Subcutaneous abdominal adipose tissue (tissue), 5 donors: ENCODE measurements at regions not wholly inside any gene's neighbourhood (a gene's known extent, or its start where the extent isn't known, plus 50 kb on each side); places are given as distances from the start of the nearest gene placed in this dataset.
"Not testable (repeated sequence)": the region's sequence is repeated elsewhere in the genome, so short reads cannot be mapped to it uniquely, and the experiment has no call there.

Experiments used
- H3K27ac ChIP-seq: one replicate; pipeline ENCODE4 v1.7.0; 2013; ENCODE audit warnings: low read depth, mild to moderate bottlenecking, inconsistent platforms, low read length, moderate library complexity
- H3K27me3 ChIP-seq, 5 donors: one replicate each; pipeline ENCODE4 v1.7.0; 2013; ENCODE audit warnings: low read length in 5 of 5, inconsistent platforms in 1 of 5; ENCODE audit not compliant: control insufficient read depth in 5 of 5, insufficient read depth in 4 of 5
- H3K36me3 ChIP-seq, 5 donors: one replicate each; pipeline ENCODE4 v1.7.0; 2013; ENCODE audit warnings: low read length in 5 of 5; ENCODE audit not compliant: control insufficient read depth in 5 of 5, insufficient read depth in 5 of 5
- H3K4me1 ChIP-seq, 5 donors: one replicate each; pipeline ENCODE4 v1.7.0; 2013; ENCODE audit warnings: low read length in 5 of 5, mild to moderate bottlenecking in 3 of 5, moderate library complexity in 1 of 5; ENCODE audit not compliant: control insufficient read depth in 5 of 5, insufficient read depth in 5 of 5
- H3K4me3 ChIP-seq, 5 donors: one replicate each; pipeline ENCODE4 v1.7.0; 2013; ENCODE audit warnings: low read length in 5 of 5, low read depth in 1 of 5
- H3K9ac ChIP-seq, 5 donors: one replicate each; pipeline ENCODE4 v1.7.0; 2013; ENCODE audit warnings: low read length in 5 of 5, mild to moderate bottlenecking in 4 of 5, moderate library complexity in 3 of 5
- H3K9me3 ChIP-seq, 5 donors: one replicate each; pipeline ENCODE4 v1.7.0; 2013; ENCODE audit warnings: low read length in 5 of 5; ENCODE audit not compliant: control insufficient read depth in 5 of 5
- donor health status: healthy.
- donor health status: healthy.
- donor health status: healthy.
- donor health status: healthy.
- donor health status: healthy.

GRCh38 chr16:35565626-35566025 is 2106.2 kb downstream of the TP53TG3F start:
- Histone ChIP-seq H3K36me3 (no peaks in the 10 kb centered on the region), H3K27me3 (no peaks in the 10 kb centered on the region), H3K4me3 (no peak overlapping the region), H3K9me3 (peaks cover 0 to 22% (median 7%) of the 10 kb centered on the region in 5 donors), H3K27ac (no peak overlapping the region), H3K4me1 (no peaks in the 10 kb centered on the region), H3K9ac (no peak overlapping the region)

GRCh38 chr16:35569413-35569812 is 2110.0 kb downstream of the TP53TG3F start:
- Histone ChIP-seq H3K36me3 (no peaks in the 10 kb centered on the region), H3K4me3 (no peak overlapping the region), H3K4me1 (no peaks in the 10 kb centered on the region), H3K9ac (no peak overlapping the region), H3K27me3 (no peaks in the 10 kb centered on the region), H3K27ac (no peak overlapping the region), H3K9me3 (peaks cover 2 to 31% (median 28%) of the 10 kb centered on the region in 5 donors)

- Histone ChIP-seq H3K36me3 (no peaks in the 10 kb centered on the region), H3K9me3 (peaks cover 2 to 44% (median 28%) of the 10 kb centered on the region in 5 donors), H3K4me3 (no peak overlapping the region), H3K4me1 (no peaks in the 10 kb centered on the region), H3K27me3 (no peaks in the 10 kb centered on the region), H3K9ac (no peak overlapping the region), H3K27ac (no peak overlapping the region)
Observed at GRCh38 chr16:35570946-35571345, 2111.5 kb downstream of the TP53TG3F start.

- Histone ChIP-seq H3K27me3 (no peaks in the 10 kb centered on the region), H3K4me1 (no peaks in the 10 kb centered on the region), H3K9ac (no peak overlapping the region), H3K36me3 (no peaks in the 10 kb centered on the region), H3K9me3 (peaks cover 2 to 50% (median 35%) of the 10 kb centered on the region in 5 donors), H3K4me3 (no peak overlapping the region), H3K27ac (no peak overlapping the region)
Observed at GRCh38 chr16:35572186-35572585, 2112.8 kb downstream of the TP53TG3F start.

- H3K4me1 ChIP-seq, result no peaks in the 10 kb centered on the region
- H3K9ac ChIP-seq, result no peak overlapping the region
- H3K4me3 ChIP-seq, result no peak overlapping the region
- no peaks in the 10 kb centered on the region for H3K27me3 ChIP-seq
- H3K36me3 ChIP-seq, result no peaks in the 10 kb centered on the region
- peaks cover 2 to 55% (median 45%) of the 10 kb centered on the region in 5 donors for H3K9me3 ChIP-seq
- no peak overlapping the region for H3K27ac ChIP-seq
Observed at GRCh38 chr16:35573407-35573806, 2114.0 kb downstream of the TP53TG3F start.

GRCh38 chr16:35574011-35574410 is 2114.6 kb downstream of the TP53TG3F start:
- no peaks in the 10 kb centered on the region for H3K27me3 ChIP-seq
- H3K9ac ChIP-seq, result no peak overlapping the region
- no peaks in the 10 kb centered on the region for H3K36me3 ChIP-seq
- H3K27ac ChIP-seq, result no peak overlapping the region
- no peak overlapping the region for H3K4me3 ChIP-seq
- peaks cover 2 to 60% (median 48%) of the 10 kb centered on the region in 5 donors for H3K9me3 ChIP-seq
- H3K4me1 ChIP-seq, result no peaks in the 10 kb centered on the region

- Histone ChIP-seq H3K36me3 (no peaks in the 10 kb centered on the region), H3K27ac (no peak overlapping the region), H3K27me3 (no peaks in the 10 kb centered on the region), H3K9me3 (peaks cover 2 to 62% (median 50%) of the 10 kb centered on the region in 5 donors), H3K9ac (no peak overlapping the region), H3K4me3 (no peak overlapping the region), H3K4me1 (no peaks in the 10 kb centered on the region)
Observed at GRCh38 chr16:35574454-35575431, 2115.3 kb downstream of the TP53TG3F start.

GRCh38 chr16:35575432-35575821 is 2116.0 kb downstream of the TP53TG3F start:
- peaks cover 6 to 69% (median 56%) of the 10 kb centered on the region in 5 donors for H3K9me3 ChIP-seq
- no peaks in the 10 kb centered on the region for H3K4me1 ChIP-seq
- H3K9ac ChIP-seq, result no peak overlapping the region
- H3K27ac ChIP-seq, result no peak overlapping the region
- no peak overlapping the region for H3K4me3 ChIP-seq
- no peaks in the 10 kb centered on the region for H3K27me3 ChIP-seq
- no peaks in the 10 kb centered on the region for H3K36me3 ChIP-seq

GRCh38 chr16:35585411-35585810 is 2126.0 kb downstream of the TP53TG3F start:
- H3K9me3 ChIP-seq, result peaks cover 0 to 6% (median 3%) of the 10 kb centered on the region in 5 donors
- H3K27ac ChIP-seq, result no peak overlapping the region

GRCh38 chr16:35590913-35591312 is 2131.5 kb downstream of the TP53TG3F start:
- H3K9me3 ChIP-seq, result peaks cover 0 to 10% (median 3%) of the 10 kb centered on the region in 5 donors
- H3K9ac ChIP-seq, H3K36me3 ChIP-seq, H3K27ac ChIP-seq, H3K27me3 ChIP-seq, H3K4me3 ChIP-seq, H3K4me1 ChIP-seq: not testable (repeated sequence)

More at GRCh38 chr16:35585411-35585810, 2126.0 kb downstream of the TP53TG3F start:
- H3K4me3 ChIP-seq, result no peak overlapping the region
- H3K27me3 ChIP-seq, result no peaks in the 10 kb centered on the region
- no peak overlapping the region for H3K9ac ChIP-seq
- no peaks in the 10 kb centered on the region for H3K36me3 ChIP-seq
- H3K4me1 ChIP-seq, result no peaks in the 10 kb centered on the region
